Mucosa of descending colon (tissue), 3 donors: ENCODE measurements at regions not wholly inside any gene's neighbourhood (a gene's known extent, or its start where the extent isn't known, plus 50 kb on each side); places are given as distances from the start of the nearest gene placed in this dataset.

ENCODE experiments used
- ATAC-seq: fragments of 200-7000 bp; cut with Tn5 transposase; one replicate; pipeline ENCODE4 v1.9.1; 2020; ENCODE audit warnings: mild to moderate bottlenecking, moderate library complexity
- DNase-seq, 3 donors: peaks; one replicate each; pipeline ENCODE4 v3.0.0-alpha.2; 2020
- H3K36me3 ChIP-seq: fragments of 200-600 bp; one replicate; pipeline ENCODE4 v1.8.0; 2021; ENCODE audit warnings: low read depth, mild to moderate bottlenecking
- H3K4me1 ChIP-seq: fragments of 200-600 bp; one replicate; pipeline ENCODE4 v1.8.0; 2021; ENCODE audit warnings: low read depth, mild to moderate bottlenecking
- H3K4me3 ChIP-seq: fragments of 200-600 bp; one replicate; pipeline ENCODE4 v1.8.0; 2021; ENCODE audit warnings: mild to moderate bottlenecking
- H3K9me3 ChIP-seq: fragments of 200-600 bp; one replicate; pipeline ENCODE4 v1.8.0; 2021; ENCODE audit warnings: mild to moderate bottlenecking
- CTCF ChIP-seq: fragments of 200-600 bp; IDR thresholded peaks from one replicate; pipeline ENCODE4 v1.8.0; 2022; ENCODE audit warnings: antibody characterized with exemption, mild to moderate bottlenecking
- intact Hi-C, 2 donors: fragments of 100-400 bp; cut with DNase I in 1 of 2; cut with micrococcal nuclease in 1 of 2; formaldehyde crosslinking; loops; one replicate each; pipeline versions ENCODE4 v1.11.0 to v1.11.1; 2022; cut with DNase I, micrococcal nuclease
- donor health status: DM: no; HTN: no; CAD: no; lungs with moderate emphysema.
- donor health status: DM: no; HTN: no; CAD: no.
- donor health status: DM: no; HTN: yes; CAD: no.

- no peak for TF ChIP-seq CTCF
- H3K4me3 ChIP-seq: no peak overlapping the region
- H3K36me3 ChIP-seq: no peaks in the 10 kb centered on the region
- no peak for DNase-seq
- H3K4me1 ChIP-seq: no peaks in the 10 kb centered on the region
- no peaks in the 10 kb centered on the region for H3K9me3 ChIP-seq
- no peak for ATAC-seq
- intact Hi-C loops: no loop called here
Observed at GRCh38 chr1:58979677-58980076, 195.8 kb upstream of the JUN start.

GRCh38 chr1:58981392-58981791, 197.5 kb upstream of the JUN start:
- intact Hi-C loops: no loop called here
- Histone ChIP-seq H3K36me3 (no peaks in the 10 kb centered on the region), H3K4me3 (no peak overlapping the region), H3K4me1 (no peaks in the 10 kb centered on the region), H3K9me3 (no peaks in the 10 kb centered on the region)
- TF ChIP-seq CTCF: no peak
- no peak for ATAC-seq
- DNase-seq: no peak

- H3K9me3 ChIP-seq: no peaks in the 10 kb centered on the region
- ATAC-seq: peak; percentile 22
- DNase-seq: no peak
- no peaks in the 10 kb centered on the region for H3K36me3 ChIP-seq
- no peak for TF ChIP-seq CTCF
- H3K4me1 ChIP-seq: no peaks in the 10 kb centered on the region
- intact Hi-C loops: no loop called here
- no peak overlapping the region for H3K4me3 ChIP-seq
Observed at GRCh38 chr1:58982259-58982998, 198.6 kb upstream of the JUN start.

GRCh38 chr1:58983162-58983561, 199.3 kb upstream of the JUN start:
- H3K36me3 ChIP-seq: no peaks in the 10 kb centered on the region
- ATAC-seq: no peak
- no peaks in the 10 kb centered on the region for H3K9me3 ChIP-seq
- intact Hi-C loops: no loop called here
- no peak for DNase-seq
- H3K4me1 ChIP-seq: no peaks in the 10 kb centered on the region
- H3K4me3 ChIP-seq: no peak overlapping the region
- no peak for TF ChIP-seq CTCF

- ATAC-seq: no peak
- no peaks in the 10 kb centered on the region for H3K9me3 ChIP-seq
- no peak overlapping the region for H3K4me3 ChIP-seq
- H3K4me1 ChIP-seq: no peaks in the 10 kb centered on the region
- intact Hi-C loops: no loop called here
- TF ChIP-seq CTCF: no peak
- H3K36me3 ChIP-seq: no peaks in the 10 kb centered on the region
- no peak for DNase-seq
Observed at GRCh38 chr1:58983633-58984245, 199.9 kb upstream of the JUN start.
